Anterior cingulate cortex (tissue), 58 donors: ENCODE measurements at regions not wholly inside any gene's neighbourhood (a gene's known extent, or its start where the extent isn't known, plus 50 kb on each side); places are given as distances from the start of the nearest gene placed in this dataset.

Experiments
- DNase-seq, 58 donors: peaks; one replicate each; lab custom pipeline; 2025; lab: John Stamatoyannopoulos, UW

- DNase-seq: no peak
These were observed 126.7 kb upstream of the AGA start for GRCh38 chr4:177568931-177569330.

- DNase-seq: no peak
These were observed 127.2 kb upstream of the AGA start for GRCh38 chr4:177569434-177569833.

- peak in 2 of 58 donors; percentile 19 to 32 for DNase-seq
These were observed 131.3 kb upstream of the AGA start for GRCh38 chr4:177573507-177573906.

DNA sequence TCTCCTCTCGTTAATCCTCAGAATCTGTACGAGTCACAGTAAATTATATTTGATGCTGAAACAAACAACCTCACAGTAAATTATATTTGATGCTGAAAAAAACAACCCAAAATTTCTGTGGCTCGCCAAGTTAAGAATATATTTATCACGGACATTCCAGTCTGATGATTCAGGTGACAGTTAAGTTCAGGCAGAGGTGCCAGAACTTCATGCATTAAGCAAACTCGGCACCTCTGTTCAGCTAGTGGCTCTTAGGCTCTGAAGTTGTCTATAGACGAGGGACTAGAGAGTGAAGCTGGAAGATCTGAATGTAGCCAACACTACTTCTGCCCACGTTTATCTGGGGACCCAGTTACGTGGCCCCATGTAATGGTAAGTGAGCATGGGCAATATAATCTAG, 132.2 kb upstream of the AGA start:
- DNase-seq: no peak

GRCh38 chr4:177579649-177580048, 137.4 kb upstream of the AGA start:
- no peak for DNase-seq

GRCh38 chr4:177582992-177583391, 140.8 kb upstream of the AGA start:
- no peak for DNase-seq

DNA sequence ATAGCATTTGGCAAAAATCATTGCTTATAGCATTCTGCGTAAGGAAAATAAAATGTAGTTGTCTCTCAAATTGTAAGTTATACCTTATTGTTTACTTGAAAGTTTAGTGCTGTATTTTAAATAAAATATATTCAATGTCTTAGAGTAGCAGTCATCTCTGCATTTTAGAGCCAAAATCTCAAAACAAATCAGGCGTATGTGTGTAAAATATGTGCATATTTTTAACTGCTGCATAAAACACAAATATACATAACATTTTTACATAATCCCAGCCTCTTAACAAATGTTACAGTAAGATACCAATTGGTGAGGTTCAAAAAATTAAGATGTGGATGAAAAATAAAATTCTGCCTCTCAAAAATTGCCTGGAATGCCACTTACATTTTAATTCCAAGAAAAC, 145.8 kb upstream of the AGA start:
- DNase-seq: no peak

GRCh38 chr4:177595386-177595785, 153.1 kb upstream of the AGA start:
- no peak for DNase-seq

GRCh38 chr4:177596035-177596434, 153.8 kb upstream of the AGA start:
- DNase-seq: peak in 15 of 58 donors; percentile 1 to 48 (median 9)

- no peak for DNase-seq
These were observed 154.8 kb upstream of the AGA start for GRCh38 chr4:177596991-177597390.

- no peak for DNase-seq
These were observed 163.0 kb upstream of the AGA start for GRCh38 chr4:177605252-177605651.

GRCh38 chr4:177607111-177607573, 164.9 kb upstream of the AGA start:
- no peak for DNase-seq

- no peak for DNase-seq
These were observed 169.9 kb upstream of the AGA start for GRCh38 chr4:177611974-177612664.

- DNase-seq: no peak
These were observed 170.4 kb upstream of the AGA start for GRCh38 chr4:177612684-177613083.

GRCh38 chr4:177632481-177632880, 190.2 kb upstream of the AGA start:
- DNase-seq: no peak

DNA sequence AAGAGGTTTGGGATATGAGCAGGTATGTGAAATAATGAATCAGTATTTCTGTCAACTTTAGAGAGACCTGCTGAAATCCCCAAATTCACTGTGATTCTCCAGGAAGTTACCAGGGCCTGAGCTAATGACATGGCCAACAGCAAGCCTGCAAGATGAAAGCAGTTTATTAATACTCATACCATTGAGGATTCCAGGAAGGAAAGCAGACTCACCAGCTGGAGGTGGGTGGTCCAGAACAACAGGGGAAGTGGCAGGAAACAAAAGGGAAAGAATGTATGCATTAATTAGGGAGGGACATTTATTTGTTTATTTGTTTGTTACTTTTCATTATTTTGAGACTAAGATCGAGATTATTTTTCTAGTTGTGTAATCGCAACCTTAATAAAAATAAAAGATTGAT, 196.6 kb upstream of the AGA start:
- no peak for DNase-seq

- no peak for DNase-seq
These were observed 198.6 kb upstream of the AGA start for GRCh38 chr4:177640864-177641263.

DNA sequence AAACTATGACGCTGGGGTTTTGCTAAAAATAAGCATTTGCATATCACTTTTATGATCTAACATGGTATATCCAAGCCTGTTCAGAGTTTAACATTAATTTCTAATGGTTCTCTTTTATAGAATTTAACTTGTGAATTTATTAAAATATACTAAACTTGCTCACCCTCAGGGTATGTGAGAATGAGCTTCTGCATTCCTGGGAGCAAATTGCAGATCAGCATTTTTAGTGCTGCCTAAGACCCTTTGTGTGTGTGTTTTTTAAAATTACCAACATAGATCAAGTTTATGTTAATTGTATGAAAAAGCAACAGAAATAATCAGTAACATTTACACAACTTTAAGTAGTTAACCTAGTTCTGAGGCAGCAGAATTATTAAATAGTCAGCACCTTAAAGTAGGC, 218.0 kb upstream of the AGA start:
- no peak for DNase-seq

GRCh38 chr4:177667687-177668086, 225.4 kb upstream of the AGA start:
- DNase-seq: no peak

DNA sequence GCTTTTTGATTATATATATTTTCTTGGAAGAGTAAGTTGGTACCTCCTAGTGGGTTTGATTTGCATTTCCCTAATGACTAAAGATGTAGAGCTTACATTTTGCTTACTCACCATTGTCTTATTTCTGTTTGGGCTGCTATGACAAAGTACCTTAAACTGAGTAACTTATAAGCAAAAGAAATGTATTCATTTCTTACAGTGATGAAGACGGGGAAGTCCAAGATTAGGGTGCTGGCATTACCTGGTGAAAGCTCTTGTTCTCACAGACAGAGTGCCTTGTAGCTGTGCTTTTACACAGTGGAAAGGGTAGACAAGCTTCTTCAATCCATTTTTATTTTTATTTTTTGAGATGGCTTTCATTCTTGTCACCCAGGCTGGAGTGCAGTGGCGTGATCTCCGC, 229.2 kb upstream of the AGA start:
- DNase-seq: no peak

- DNase-seq: no peak
These were observed 229.6 kb upstream of the AGA start for GRCh38 chr4:177671845-177672244.

GRCh38 chr4:177673985-177674489, 231.8 kb upstream of the AGA start:
- no peak for DNase-seq

- no peak for DNase-seq
These were observed 238.1 kb upstream of the AGA start for GRCh38 chr4:177680308-177680707.
